Head of caudate nucleus (tissue), 42 donors: ENCODE measurements at regions not wholly inside any gene's neighbourhood (a gene's known extent, or its start where the extent isn't known, plus 50 kb on each side); places are given as distances from the start of the nearest gene placed in this dataset.
"Not testable (repeated sequence)": the region's sequence is repeated elsewhere in the genome, so short reads cannot be mapped to it uniquely, and the experiment has no call there.

Source experiments
- DNase-seq, 42 donors: peaks; one replicate each; pipeline versions ENCODE4 v3.0.0 to v3.0.0-alpha.2; 2020 to 2021; ENCODE audit warnings: mixed read lengths in 7 of 42
- intact Hi-C: fragments of 100-400 bp; cut with DNase I; formaldehyde crosslinking; loops from one replicate; pipeline ENCODE4 v1.15.0; 2022

DNA sequence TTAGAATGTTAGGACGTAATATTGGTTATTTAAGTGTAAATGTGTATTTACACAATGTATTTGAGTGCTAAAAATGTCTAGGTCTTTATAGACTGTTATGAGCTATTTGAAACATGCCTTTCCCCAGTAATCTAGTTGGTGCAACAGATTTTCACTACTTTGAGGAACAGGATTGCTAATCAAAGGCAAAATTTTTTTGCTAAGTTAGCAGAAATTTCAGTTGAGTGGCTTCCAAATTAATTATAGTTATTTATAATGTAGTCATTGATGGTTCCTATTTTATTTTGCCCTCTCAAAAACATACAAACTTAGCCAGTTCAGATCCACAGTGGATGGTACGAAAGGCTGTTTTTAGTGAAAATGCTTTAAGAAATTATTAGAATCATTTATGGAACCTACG lies 78.7 kb upstream of the LYZL2 start:
- intact Hi-C loops: no loop called here
- no peak for DNase-seq

- intact Hi-C loops, DNase-seq: not testable (repeated sequence)
Observed at GRCh38 chr10:30706189-30706588, 76.6 kb upstream of the LYZL2 start.

- intact Hi-C loops: no loop called here
- no peak for DNase-seq
Observed at GRCh38 chr10:30705625-30706149, 76.1 kb upstream of the LYZL2 start.

DNA sequence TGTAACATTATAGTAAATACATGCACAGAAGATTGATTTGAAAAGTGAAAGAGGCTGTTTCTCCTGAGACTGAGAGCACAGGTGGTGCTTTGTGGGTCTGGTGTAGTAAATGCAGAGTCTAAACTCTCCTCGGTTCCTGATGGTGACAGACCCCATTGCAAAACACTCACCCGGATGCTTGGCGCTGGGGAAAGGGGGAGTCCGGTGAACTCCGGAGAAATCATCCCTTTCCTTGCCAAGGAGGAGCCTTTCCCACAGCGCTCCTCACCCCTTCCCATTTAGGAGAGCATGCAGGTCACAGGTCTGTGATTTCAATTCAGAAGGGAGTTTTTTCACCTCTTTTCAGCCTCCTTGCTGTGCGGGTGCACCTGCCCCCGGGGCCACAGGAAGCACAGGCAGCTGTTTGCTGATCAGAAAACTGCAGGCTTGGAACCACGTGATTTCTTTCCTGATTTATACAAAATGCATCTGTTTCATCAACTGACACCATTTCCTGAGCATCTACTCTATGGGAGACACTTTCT lies 75.6 kb upstream of the LYZL2 start:
- no peak for DNase-seq
- intact Hi-C loops: no loop called here

DNA sequence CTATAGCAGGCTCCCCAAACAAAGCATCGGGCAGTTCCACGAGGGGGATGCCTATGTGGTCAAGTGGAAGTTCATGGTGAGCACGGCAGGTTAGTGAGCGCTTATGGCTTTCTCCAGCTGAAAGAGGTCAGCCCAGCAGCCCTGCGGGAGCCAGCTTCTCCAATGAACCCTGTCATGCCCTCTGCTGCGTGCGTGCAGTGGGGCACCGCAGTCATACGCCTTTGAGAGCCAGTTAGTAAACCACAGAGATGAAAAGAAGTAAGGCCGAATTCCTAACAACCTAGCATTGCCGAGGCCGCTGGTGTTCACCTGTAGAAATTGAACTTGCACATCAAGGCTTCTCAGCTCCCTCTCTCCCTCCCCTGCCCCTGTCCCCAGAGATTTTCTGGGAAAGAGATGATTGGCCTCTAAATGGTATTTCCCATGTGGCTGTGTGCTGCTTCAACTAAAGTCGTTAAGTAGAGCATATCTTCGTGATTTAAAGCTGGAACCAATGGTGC lies 75.1 kb upstream of the LYZL2 start:
- intact Hi-C loops, DNase-seq: not testable (repeated sequence)

- DNase-seq: no peak
- intact Hi-C loops: no loop called here
Observed at GRCh38 chr10:30704026-30704600, 74.6 kb upstream of the LYZL2 start.

DNA sequence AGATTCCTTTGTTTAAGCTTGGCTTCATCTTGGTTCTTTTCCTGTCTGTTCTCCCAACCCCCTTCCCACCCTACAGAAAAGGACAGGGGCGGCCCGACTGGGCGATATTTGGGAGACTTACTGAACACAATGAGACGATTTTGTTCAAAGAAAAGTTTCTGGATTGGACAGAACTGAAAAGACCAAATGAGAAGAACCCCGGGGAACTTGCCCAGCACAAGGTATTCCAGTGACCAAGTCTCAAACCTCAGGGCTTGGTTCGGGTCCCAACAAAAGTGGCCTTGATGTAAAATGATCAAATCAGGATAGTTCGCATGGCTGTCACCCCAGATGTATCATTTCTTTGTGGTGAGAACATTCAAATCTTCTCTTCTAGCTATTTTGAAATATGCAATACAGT lies 73.9 kb upstream of the LYZL2 start:
- intact Hi-C loops, DNase-seq: not testable (repeated sequence)

DNA sequence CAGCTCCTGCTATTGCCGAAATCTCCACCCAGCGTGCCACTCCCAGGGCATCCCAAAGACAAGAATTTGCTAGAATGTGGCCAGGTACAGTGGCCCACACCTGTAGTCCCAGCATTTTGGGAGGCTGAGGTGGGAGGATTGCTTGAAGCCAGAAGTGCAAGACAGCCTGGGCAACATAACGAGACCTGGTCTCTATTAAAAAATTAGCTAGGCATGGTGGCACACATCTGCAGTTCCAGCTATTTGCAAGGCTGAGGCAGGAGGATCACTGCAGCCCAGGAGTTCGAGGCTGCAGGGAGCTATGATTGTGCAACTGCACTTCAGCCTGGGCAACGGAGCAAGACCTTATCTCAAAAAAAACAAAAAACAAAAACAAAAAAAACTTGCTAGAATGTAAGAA lies 73.3 kb upstream of the LYZL2 start:
- no peak for DNase-seq
- intact Hi-C loops: no loop called here

DNA sequence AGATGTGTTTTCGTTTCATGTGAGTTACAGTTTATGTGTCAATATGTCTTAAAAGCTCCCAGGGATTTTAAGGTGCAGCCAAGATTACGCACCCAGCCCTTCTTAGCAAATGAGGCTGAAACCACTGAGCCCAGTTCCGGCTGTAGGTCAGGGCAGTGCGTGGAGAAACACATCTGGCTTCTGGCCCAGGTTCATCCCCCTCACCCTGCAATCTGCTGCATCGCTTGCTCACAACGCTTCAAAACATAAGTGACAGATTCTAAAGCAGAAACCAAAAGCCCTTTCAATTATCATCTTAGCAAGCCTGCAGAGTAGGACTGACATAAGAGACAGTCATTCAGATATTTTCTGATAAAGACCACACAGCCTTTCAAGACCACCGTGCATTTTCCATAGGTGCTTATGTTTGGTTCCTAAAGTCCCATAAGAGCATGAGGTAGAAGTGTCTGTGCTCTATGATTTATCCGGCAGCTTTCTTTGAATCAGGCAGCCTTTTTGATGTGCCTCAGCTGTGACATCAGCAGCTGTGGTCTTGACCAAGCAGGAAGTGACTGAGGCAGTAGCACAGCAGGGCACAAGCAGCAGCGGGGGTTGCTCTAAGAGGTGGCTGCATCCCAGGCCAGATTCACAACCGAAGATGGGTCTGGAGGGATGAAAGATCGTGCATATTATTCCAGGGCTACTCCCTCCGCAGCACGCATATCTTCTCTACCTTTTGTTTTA lies 72.1 kb upstream of the LYZL2 start:
- intact Hi-C loops: no loop called here
- no peak for DNase-seq

DNA sequence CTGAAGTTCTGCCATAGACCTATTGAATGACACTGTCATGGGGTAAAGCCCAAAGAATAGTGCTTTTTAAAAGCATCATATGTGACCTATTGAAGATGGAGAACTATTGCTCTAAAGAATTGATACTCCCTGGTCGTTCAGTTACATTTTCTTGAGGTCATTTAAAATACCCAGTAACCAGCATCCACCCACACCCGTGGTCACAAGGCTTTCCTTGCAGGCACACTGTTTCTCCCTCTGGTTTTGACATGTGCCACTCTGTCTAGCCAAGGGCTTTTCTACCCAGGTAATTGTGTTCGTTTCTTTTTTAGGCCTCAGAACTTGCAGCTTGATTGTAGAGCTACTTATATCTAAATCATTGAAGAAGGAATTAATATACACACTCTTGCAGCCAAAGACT lies 68.3 kb upstream of the LYZL2 start:
- intact Hi-C loops: no loop called here
- DNase-seq: no peak

DNA sequence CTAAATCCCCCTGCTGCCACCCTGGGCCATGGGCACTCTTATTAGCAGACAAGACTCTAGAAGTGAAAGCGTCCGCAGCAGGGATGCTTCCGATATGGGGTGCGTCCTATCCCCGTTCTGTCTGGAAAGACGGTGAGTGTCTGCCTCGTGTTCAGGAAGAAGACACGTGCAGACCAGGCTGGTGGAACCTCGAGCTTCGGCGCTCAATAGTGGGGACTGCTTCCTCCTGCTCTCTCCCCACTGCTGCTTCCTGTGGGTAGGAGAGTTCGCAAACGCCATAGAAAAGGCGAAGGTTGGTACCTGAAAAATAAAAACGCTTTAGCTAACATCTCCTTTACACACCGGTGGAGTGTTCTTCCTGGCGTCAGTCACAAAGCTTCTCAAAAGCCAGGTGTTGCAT lies 67.7 kb upstream of the LYZL2 start:
- intact Hi-C loops: not testable (repeated sequence)

DNA sequence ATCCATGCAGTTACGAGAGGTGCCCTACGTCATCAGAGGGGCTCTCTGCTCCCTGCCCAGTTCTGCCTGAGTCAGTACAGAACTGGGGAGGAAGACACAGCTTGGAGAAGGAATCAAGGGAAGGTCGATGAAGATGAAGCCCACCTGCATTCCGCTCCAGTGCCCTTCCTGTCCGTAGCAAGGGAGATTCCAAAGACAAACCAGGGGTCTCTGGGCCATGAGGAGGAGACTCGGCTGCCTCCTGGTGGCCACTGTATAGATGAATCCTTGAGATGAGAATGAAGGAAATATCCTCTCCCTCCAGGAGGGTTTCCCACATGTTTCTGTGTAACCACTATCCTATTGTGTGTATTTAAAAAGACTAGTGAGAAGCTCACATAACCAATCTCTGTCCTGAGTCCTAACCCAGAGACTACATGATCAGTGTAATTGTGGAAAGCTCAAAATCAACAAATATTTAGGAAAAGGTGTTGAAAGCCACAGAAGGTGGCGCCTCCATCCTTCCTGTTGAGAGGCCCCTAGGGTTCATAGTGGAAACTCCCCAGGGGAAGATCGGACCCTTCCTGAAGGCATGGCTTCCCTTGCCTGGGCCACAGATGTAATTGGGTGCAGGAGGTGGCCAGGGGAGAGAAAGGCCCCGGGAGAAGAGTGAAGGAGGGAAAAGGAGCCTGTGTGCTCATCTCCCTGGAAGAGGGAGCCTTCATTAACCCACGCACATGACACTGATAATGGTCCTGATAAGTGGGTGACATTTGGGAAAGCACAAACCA lies 67.0 kb upstream of the LYZL2 start:
- DNase-seq, intact Hi-C loops: not testable (repeated sequence)

More for the DNA sequence above, 67.7 kb upstream of the LYZL2 start:
- DNase-seq: not testable (repeated sequence)

DNA sequence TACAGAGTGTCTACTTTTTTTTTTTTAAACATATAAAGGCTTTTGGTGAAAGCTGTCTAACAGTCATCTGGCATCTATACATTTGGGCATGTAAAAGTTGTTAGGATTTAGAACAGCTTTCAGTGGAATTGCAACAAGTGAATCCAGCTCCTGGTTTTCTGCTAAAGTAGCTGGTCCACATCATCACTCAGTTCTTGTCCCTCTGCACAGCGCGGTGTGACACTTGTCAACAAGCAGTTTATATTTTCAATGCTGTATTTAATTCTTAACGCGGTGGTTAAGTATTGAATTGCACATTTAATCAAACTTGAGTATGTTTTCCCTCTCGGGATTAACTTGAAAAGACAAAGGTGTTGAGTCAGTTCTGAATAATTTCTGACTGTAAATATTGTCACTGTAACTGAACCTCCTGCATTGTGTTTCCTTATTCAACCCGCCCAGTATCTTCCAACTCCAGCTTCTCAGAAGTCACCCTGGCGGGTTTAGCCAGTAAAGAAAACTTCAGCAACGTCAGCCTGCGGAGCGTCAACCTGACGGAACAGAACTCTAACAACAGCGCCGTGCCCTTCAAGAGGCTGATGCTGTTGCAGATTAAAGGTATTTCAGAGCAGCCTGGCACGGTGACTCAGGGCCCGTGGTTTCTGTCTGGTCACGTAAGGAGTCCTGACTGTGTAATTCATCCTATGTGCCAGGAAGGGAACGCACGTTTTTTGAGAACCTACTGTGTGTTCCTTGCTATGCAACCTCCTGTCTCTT lies 66.1 kb upstream of the LYZL2 start:
- intact Hi-C loops: not testable (repeated sequence)

DNA sequence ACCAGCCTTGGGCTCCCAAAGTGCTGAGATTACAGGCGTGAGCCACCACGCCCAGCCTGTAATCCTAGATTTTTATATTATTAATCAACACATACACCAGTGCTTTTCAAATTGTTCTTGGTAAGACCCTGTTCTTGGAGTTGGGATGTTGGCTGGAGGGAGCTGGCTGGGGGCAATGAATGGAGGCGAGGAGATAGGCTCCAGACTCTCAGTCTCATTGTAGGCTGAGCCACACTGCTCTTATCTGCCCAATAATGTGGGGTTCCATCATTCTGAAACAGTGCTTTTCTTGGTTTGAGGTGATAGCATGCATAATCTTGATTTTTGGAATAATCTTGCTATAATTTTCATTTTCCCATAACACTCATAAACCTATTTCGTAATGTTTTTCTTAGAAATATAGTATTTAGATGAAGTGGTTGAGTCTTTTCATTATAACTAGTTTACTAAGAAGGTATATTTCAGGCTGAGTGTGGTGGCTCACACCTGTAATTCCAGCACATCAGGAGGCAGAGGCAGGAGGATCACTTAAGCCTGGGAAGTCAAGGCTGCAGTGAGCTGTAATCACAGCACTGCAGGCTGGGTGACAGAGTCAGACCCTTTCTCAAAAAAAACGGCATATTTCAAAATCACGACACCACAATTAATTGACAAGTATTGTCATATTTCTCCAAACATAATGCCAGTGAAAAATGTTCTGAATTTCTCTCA lies 65.1 kb upstream of the LYZL2 start:
- no peak for DNase-seq
- intact Hi-C loops: no loop called here

More for the DNA sequence above, 66.1 kb upstream of the LYZL2 start:
- DNase-seq: not testable (repeated sequence)

DNA sequence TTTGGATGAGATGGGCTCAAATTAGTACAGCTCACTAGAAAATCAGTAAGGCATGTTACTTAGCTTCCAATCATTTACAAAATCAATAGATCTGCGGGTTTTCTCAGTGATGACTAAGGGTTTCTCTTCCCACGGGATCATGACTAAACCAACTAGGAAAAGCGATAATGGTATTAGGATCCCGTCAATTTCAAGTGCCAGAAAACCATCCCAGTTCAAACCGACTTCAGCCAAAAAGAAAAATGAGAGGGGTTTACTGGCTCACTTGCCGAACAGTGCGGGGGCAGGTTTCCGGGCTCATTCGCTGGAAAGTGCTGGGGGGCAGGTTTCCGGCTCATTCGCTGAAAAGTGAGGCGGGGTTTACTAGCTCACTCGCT lies 62.1 kb upstream of the LYZL2 start:
- no peak for DNase-seq
- intact Hi-C loops: no loop called here

GRCh38 chr10:30690948-30691638 lies 61.5 kb upstream of the LYZL2 start:
- intact Hi-C loops, DNase-seq: not testable (repeated sequence)

DNA sequence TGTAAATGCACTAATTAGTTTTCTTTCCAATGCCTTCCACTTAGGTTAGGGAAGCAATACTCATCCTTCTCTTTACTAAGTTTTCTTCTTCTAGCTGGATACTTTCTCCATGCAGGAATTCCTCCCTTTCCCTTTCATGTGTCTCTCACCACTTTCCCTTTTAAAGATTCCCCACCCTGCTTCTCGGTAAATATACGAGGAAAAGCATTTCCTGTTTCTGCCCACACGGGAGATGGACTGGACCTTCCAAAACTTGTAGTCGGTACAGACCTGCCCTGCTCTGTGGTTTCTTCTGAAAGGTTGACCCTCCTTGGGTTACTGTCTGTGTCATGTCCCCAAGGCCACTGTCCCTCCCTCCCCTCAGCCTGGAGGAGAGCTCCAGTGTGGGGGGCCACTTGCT lies 58.9 kb upstream of the LYZL2 start:
- intact Hi-C loops: no loop called here
- no peak for DNase-seq
